ENCODE measurements at regions not wholly inside any gene's neighbourhood (a gene's known extent, or its start where the extent isn't known, plus 50 kb on each side); places are given as distances from the start of the nearest gene placed in this dataset.
"Not testable (repeated sequence)": the region's sequence is repeated elsewhere in the genome, so short reads cannot be mapped to it uniquely, and the experiment has no call there.

DNA sequence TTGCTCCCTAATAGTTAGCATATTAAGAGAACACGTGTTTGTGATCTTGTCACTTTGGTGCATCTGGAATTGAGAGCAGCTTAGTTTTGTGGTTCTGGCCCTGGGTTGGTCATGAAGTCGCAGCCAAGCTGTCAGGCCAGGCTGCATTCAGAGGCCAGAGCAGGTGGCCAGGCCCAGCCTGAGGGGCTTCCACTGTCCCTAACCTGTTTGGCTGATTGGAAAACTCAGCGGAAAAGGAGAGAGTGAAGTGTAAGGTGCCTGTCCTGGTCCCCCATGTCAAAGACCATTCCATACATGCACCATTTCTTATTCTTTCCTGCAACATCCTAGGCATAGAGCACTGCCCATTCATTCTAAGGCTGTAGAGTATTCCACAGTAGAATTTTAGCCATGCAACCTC is 111.5 kb upstream of the IGLL5 start:
- DNase-seq (ENCODE audit: low read depth in 2 of 3, low spot score in 1 of 3): no peak

- DNase-seq (ENCODE audit: low read depth in 2 of 3, low spot score in 1 of 3): no peak
These were observed 108.4 kb upstream of the IGLL5 start for GRCh38 chr22:22779213-22779612.

- no peak for DNase-seq (ENCODE audit: low read depth in 2 of 3, low spot score in 1 of 3)
These were observed 104.0 kb upstream of the IGLL5 start for GRCh38 chr22:22783575-22783974.

- DNase-seq (ENCODE audit: low read depth in 2 of 3, low spot score in 1 of 3): no peak
These were observed 103.2 kb upstream of the IGLL5 start for GRCh38 chr22:22784249-22785039.

GRCh38 chr22:22785316-22786065 is 102.1 kb upstream of the IGLL5 start:
- no peak for DNase-seq (ENCODE audit: low read depth in 2 of 3, low spot score in 1 of 3)

GRCh38 chr22:22786301-22787115 is 101.1 kb upstream of the IGLL5 start:
- DNase-seq (ENCODE audit: low read depth in 2 of 3, low spot score in 1 of 3): no peak

DNA sequence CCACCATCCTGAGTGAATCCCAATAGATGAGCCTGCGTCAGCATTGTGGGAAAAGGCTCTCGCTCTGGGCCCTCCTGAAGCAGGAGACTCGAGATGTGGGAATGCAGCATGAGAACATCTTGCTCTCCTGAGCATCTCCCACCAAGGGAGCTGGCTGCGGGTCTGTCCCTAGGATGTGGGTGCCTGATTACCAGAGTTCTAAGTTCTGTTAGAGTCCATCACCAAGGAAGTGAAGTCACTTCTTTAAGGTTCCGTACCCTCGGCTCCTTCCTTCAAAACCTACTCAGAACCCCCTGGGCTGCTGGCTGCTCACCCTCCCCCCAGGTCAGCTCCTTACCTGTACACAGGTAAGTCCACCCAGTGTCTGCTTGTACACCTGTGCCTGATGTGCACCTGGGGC is 100.5 kb upstream of the IGLL5 start:
- DNase-seq (ENCODE audit: low read depth in 2 of 3, low spot score in 1 of 3): no peak

DNA sequence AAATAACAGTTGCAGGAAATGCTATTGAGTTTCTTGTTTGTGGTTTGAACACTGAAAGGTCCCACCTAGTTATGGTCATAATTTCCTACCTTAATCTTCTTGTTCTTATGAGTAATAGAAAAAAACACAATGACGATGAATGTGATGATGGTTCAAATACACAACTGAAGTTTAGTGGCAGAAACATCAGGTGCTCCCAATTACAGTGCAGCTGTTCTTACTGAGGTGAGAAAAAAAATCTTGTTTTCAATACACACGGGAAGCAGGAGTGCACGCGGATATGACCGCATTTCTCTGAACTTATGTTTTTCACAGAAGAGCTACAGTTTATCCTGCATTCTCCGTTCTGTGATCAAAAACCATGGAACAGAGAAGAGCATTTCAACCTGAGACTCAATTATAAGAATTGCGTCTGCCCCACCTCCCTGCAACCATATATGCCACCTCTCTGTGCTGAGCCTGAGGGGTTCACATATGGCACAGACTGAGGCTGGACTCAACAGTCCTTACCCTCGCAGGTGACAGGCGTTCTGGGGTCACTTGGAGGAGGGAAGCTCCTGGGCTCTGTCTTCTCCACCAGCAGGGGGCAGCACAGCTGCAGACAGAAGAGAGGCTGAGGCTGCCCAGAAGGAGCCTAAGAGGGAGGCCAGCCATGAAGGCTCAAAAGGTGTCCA is 99.7 kb upstream of the IGLL5 start:
- DNase-seq (ENCODE audit: low read depth in 2 of 3, low spot score in 1 of 3): peak; percentile 43 to 59 (median 57)

DNA sequence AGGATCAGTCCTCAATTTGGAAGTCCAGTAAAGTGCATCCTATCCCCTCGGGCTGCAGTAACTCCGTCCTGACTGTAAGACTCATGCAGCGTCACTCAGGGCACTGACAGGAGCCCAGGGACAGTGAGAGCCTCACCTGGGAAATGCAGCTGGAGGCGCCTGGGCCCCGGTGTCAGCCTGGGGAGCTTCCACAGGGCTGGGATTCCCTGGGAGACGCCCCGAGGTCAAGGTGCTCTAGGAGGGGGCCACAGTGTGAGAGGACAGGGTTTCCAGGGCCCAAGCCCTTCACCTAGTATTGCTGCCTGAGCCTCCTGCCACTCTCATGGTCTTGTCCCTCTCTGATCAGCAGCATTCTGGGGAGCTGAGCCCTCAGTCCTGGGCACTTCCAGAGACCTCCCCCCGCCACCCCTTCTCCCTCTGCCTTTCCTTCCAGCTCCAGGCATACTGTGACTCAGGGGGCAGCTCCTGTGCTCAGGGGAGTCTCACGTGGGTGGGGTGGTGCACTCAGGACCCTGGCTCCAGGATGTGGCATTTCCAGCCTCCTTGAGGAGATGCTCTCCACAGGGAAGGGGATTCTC is 99.1 kb upstream of the IGLL5 start:
- no peak for DNase-seq (ENCODE audit: low read depth in 2 of 3, low spot score in 1 of 3)

DNA sequence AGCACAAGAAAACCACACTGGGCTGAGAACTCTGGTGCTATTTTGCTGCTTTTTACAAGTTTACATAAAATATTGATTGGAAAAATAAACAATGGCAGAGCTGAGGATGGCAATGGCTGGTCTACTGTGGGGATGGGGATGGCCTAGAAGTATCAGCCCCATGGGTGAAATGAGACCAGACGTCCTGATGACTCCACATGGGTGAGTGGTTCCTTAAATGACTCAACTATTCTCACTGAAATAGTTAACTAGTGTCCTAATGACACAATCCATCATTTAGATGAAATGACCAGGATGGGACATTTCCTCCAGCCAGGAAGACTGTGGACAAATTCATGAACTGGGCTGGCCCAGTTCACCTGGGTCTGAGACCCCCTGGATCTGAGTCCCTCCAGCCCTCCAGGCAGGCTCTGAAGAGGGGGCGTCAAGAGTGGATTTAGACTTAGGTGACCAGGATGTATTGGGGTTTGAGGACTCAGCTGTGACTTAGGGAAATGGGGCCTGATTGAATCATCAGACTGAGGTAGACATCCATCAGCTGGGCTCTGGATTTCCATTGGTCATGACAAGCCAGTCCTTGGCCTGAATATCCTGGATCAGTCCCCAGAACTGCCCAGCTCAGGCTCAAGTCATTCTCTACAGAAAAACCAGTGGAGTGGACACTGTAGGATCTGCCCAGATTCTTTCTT is 98.2 kb upstream of the IGLL5 start:
- no peak for DNase-seq (ENCODE audit: low read depth in 2 of 3, low spot score in 1 of 3)

DNA sequence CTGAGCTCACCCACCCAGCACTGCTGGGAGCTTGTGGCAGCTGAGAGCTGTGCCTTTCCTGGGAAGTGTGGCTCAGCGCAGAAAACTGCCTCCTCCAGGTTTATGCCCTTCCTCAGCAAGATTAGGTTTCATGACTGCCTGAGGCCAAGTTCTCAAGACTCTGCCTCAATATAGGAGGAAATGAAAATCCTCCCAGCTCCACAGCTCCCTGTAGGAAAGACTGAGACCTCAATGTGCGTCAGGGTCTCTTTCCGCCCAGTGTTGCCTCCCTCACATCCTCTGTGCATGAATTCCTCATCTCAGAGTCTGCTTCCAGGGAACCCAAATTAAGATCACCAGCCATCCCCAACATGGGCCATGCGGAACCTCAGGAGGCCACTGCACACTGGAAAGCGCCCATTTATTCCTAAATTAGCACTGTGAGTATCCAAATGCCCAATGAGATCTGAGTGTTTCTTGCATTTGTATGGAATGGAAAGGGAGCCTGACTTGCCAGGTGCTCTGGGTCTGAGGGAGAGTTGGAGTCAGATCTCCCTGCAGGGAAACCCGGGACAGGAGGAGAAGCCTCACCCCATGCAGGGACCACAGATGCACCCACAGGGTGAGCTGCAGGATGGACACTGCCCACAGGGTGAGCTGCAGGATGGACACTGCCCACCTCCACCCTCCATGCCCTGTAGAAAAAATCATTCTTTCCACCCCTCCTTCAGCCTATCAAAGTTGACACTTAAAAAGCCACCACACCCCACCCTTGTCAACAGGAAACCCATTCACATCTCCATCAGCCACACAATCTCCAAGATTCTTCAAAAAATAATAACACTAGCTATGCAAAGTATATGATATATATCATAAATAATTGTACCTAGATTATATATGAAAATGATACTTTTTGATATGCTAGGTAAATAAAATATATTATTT is 97.4 kb upstream of the IGLL5 start:
- DNase-seq (ENCODE audit: low read depth in 2 of 3, low spot score in 1 of 3): no peak

- no peak for DNase-seq (ENCODE audit: low read depth in 2 of 3, low spot score in 1 of 3)
These were observed 96.0 kb upstream of the IGLL5 start for GRCh38 chr22:22791438-22792181.

DNA sequence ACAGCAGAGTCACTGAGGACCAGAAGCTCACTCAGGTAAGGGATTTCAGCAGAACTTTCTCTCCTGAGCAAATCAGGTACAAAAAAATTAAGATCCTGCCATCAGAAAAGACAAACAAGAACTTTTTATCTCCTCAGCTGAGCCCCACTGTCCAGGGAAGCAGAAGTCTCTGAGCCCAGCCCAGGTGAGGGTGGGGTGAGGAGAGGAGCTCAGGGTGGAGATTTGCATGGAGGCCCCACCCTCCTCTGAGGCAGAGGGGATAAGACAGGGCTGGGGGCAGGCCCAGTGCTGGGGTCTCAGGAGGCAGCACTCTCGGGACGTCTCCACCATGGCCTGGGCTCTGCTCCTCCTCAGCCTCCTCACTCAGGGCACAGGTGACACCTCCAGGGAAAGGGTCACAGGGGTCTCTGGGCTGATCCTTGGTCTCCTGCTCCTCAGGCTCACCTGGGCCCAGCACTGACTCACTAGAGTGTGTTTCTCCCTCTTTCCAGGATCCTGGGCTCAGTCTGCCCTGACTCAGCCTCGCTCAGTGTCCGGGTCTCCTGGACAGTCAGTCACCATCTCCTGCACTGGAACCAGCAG is 95.3 kb upstream of the IGLL5 start:
- DNase-seq (ENCODE audit: low read depth in 2 of 3, low spot score in 1 of 3): not testable (repeated sequence)

GRCh38 chr22:22795639-22796038 is 92.0 kb upstream of the IGLL5 start:
- DNase-seq (ENCODE audit: low read depth in 2 of 3, low spot score in 1 of 3): not testable (repeated sequence)

DNA sequence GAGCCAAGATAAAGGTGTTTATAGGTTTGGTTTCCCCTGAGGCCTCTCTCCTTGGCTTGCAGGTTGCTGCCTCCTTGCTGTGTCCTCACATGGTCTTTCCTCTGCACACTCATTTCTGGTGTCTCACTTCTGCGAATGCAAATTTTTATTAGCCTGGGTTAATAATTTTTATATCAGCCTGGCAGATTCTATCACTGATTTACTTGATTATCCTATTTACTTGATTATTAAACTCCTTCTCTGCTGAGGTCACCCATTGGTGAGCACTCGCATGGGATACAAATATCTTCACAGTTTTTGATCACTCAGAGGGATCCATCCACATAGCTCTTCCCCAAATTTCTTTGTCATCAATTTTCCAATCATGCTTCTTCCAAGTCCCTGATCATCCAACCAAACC is 90.9 kb upstream of the IGLL5 start:
- no peak for DNase-seq (ENCODE audit: low read depth in 2 of 3, low spot score in 1 of 3)

- no peak for DNase-seq (ENCODE audit: low read depth in 2 of 3, low spot score in 1 of 3)
These were observed 89.4 kb upstream of the IGLL5 start for GRCh38 chr22:22798232-22798616.

GRCh38 chr22:22798716-22799115 is 88.9 kb upstream of the IGLL5 start:
- DNase-seq (ENCODE audit: low read depth in 2 of 3, low spot score in 1 of 3): no peak

- DNase-seq (ENCODE audit: low read depth in 2 of 3, low spot score in 1 of 3): no peak
These were observed 88.1 kb upstream of the IGLL5 start for GRCh38 chr22:22799561-22799960.

All from stimulated activated CD4-positive, alpha-beta T cell treated with anti-CD3 and anti-CD28 coated beads, Interleukin-12 subunit alpha, Interleukin-12 subunit beta, amount 100 ng/mL, for 48 hours (primary cell).